Astrocyte (in vitro differentiated cells and primary cell): ENCODE measurements at regions not wholly inside any gene's neighbourhood (a gene's known extent, or its start where the extent isn't known, plus 50 kb on each side); places are given as distances from the start of the nearest gene placed in this dataset.
"Not testable (repeated sequence)": the region's sequence is repeated elsewhere in the genome, so short reads cannot be mapped to it uniquely, and the experiment has no call there.

ENCODE experiments used
- DNase-seq: peaks from one replicate; pipeline ENCODE4 v3.0.0-alpha.2; 2010; ENCODE audit warnings: low read depth
- FAIRE-seq: peaks from 2 replicates; lab custom pipeline; 2011; peaks lifted over from hg19 to GRCh38; lab: Jason Lieb, UNC
- H2AFZ ChIP-seq: 2 replicates; pipeline ENCODE4 v1.6.0; 2012; ENCODE audit warnings: low read depth, low read length, inconsistent platforms
- H3K27ac ChIP-seq: 2 replicates; pipeline ENCODE4 v1.5.1; 2011; ENCODE audit warnings: low read depth, low read length, inconsistent platforms
- H3K27me3 ChIP-seq: 2 replicates; pipeline ENCODE4 v1.6.0; 2011; ENCODE audit warnings: low read length, inconsistent platforms; ENCODE audit not compliant: insufficient read depth
- H3K36me3 ChIP-seq: 2 replicates; pipeline ENCODE4 v1.5.1; 2011; ENCODE audit warnings: low read length, inconsistent platforms; ENCODE audit not compliant: insufficient read depth
- H3K4me1 ChIP-seq: 2 replicates; pipeline ENCODE4 v1.5.1; 2011; ENCODE audit warnings: low read length, inconsistent platforms; ENCODE audit not compliant: insufficient read depth
- H3K4me2 ChIP-seq: 2 replicates; pipeline ENCODE4 v1.6.0; 2012; ENCODE audit warnings: low read length, inconsistent platforms
- H3K4me3 ChIP-seq: 2 replicates; pipeline ENCODE4 v1.5.1; 2011; ENCODE audit warnings: low read depth, mild to moderate bottlenecking, low read length, inconsistent platforms; ENCODE audit not compliant: insufficient read depth
- H3K79me2 ChIP-seq: 2 replicates; pipeline ENCODE4 v1.6.0; 2012; ENCODE audit warnings: mild to moderate bottlenecking, low read length, inconsistent platforms; ENCODE audit not compliant: insufficient read depth
- H3K9ac ChIP-seq: 2 replicates; pipeline ENCODE4 v1.6.0; 2012; ENCODE audit warnings: mild to moderate bottlenecking, low read length, inconsistent platforms
- H3K9me3 ChIP-seq: 2 replicates; pipeline ENCODE4 v1.5.1; 2012; ENCODE audit warnings: low read depth, mild to moderate bottlenecking, low read length, inconsistent platforms; ENCODE audit not compliant: insufficient read depth
- H4K20me1 ChIP-seq: 2 replicates; pipeline ENCODE4 v1.6.0; 2012; ENCODE audit warnings: low read length, inconsistent platforms; ENCODE audit not compliant: insufficient read depth
- H3K27ac Mint-ChIP-seq: one replicate; pipeline ENCODE4 v1.8.0; 2021; ENCODE audit warnings: mild to moderate bottlenecking, mixed read lengths; ENCODE audit not compliant: unreplicated experiment
- H3K27me3 Mint-ChIP-seq: one replicate; pipeline ENCODE4 v1.8.0; 2021; ENCODE audit warnings: low read depth, mixed read lengths; ENCODE audit not compliant: unreplicated experiment
- H3K36me3 Mint-ChIP-seq: one replicate; pipeline ENCODE4 v1.8.0; 2021; ENCODE audit warnings: low read depth, mixed read lengths; ENCODE audit not compliant: unreplicated experiment
- H3K4me1 Mint-ChIP-seq: one replicate; pipeline ENCODE4 v1.8.0; 2021; ENCODE audit warnings: low read depth, mixed read lengths; ENCODE audit not compliant: unreplicated experiment
- H3K4me3 Mint-ChIP-seq: one replicate; pipeline ENCODE4 v1.8.0; 2021; ENCODE audit warnings: mild to moderate bottlenecking, moderate library complexity, mixed read lengths; ENCODE audit not compliant: unreplicated experiment
- H3K9me3 Mint-ChIP-seq: one replicate; pipeline ENCODE4 v1.8.0; 2021; ENCODE audit warnings: mild to moderate bottlenecking, mixed read lengths; ENCODE audit not compliant: unreplicated experiment
- CTCF ChIP-seq: IDR thresholded peaks from 2 replicates; pipeline ENCODE4 v1.5.1; 2011; ENCODE audit warnings: low read depth, mild to moderate bottlenecking, inconsistent platforms, low read length, moderate library complexity; ENCODE audit not compliant: insufficient read depth
- EZH2 ChIP-seq: IDR thresholded peaks from 2 replicates; pipeline ENCODE4 v1.6.1; 2012; ENCODE audit warnings: mild to moderate bottlenecking, low read length, inconsistent platforms; ENCODE audit not compliant: insufficient read depth

GRCh38 chr2:167637741-167638140 is 609.7 kb downstream of the STK39 start:
- Mint-ChIP-seq H3K9me3 (peaks cover 5% of the 10 kb centered on the region), H3K27ac (no peak overlapping the region), H3K36me3 (no peaks in the 10 kb centered on the region), H3K4me1 (no peaks in the 10 kb centered on the region), H3K27me3 (no peaks in the 10 kb centered on the region), H3K4me3 (no peak overlapping the region)
- Histone ChIP-seq H3K9ac (no peak overlapping the region), H3K36me3 (no peaks in the 10 kb centered on the region), H3K4me1 (no peaks in the 10 kb centered on the region), H3K4me3 (no peak overlapping the region), H3K27ac (no peak overlapping the region), H3K27me3 (no peaks in the 10 kb centered on the region), H4K20me1 (no peaks in the 10 kb centered on the region), H3K9me3 (no peaks in the 10 kb centered on the region), H3K79me2 (no peaks in the 10 kb centered on the region), H2AFZ (no peak overlapping the region), H3K4me2 (no peak overlapping the region)
- FAIRE-seq (no peak), DNase-seq (no peak)
- TF ChIP-seq EZH2 (no peak), CTCF (no peak)

- H3K79me2 ChIP-seq, H2AFZ ChIP-seq, H3K9ac ChIP-seq, H4K20me1 ChIP-seq, DNase-seq, H3K27me3 ChIP-seq, H3K4me3 Mint-ChIP-seq, H3K4me3 ChIP-seq, H3K9me3 Mint-ChIP-seq, H3K4me2 ChIP-seq, H3K27me3 Mint-ChIP-seq, H3K4me1 ChIP-seq, H3K9me3 ChIP-seq, H3K36me3 ChIP-seq, H3K27ac ChIP-seq, H3K36me3 Mint-ChIP-seq, FAIRE-seq, H3K4me1 Mint-ChIP-seq, H3K27ac Mint-ChIP-seq: not testable (repeated sequence)
These were observed 615.1 kb downstream of the STK39 start for GRCh38 chr2:167632271-167632670.

- Mint-ChIP-seq H3K27ac (no peak overlapping the region), H3K36me3 (no peaks in the 10 kb centered on the region), H3K27me3 (no peaks in the 10 kb centered on the region), H3K9me3 (peaks cover 6% of the 10 kb centered on the region), H3K4me3 (no peak overlapping the region), H3K4me1 (no peaks in the 10 kb centered on the region)
- TF ChIP-seq CTCF, result no peak
- no peak for TF ChIP-seq EZH2
- Histone ChIP-seq H3K27me3 (no peaks in the 10 kb centered on the region), H3K4me1 (no peaks in the 10 kb centered on the region), H3K27ac (no peak overlapping the region), H3K36me3 (no peaks in the 10 kb centered on the region), H3K4me3 (no peak overlapping the region), H2AFZ (no peak overlapping the region), H3K9me3 (no peaks in the 10 kb centered on the region), H3K4me2 (no peak overlapping the region), H3K79me2 (no peaks in the 10 kb centered on the region), H3K9ac (no peak overlapping the region), H4K20me1 (no peaks in the 10 kb centered on the region)
- DNase-seq (no peak), FAIRE-seq (no peak)
These were observed 620.4 kb downstream of the STK39 start for GRCh38 chr2:167626961-167627360.
